Astrocyte (in vitro differentiated cells and primary cell): ENCODE measurements at regions not wholly inside any gene's neighbourhood (a gene's known extent, or its start where the extent isn't known, plus 50 kb on each side); places are given as distances from the start of the nearest gene placed in this dataset.

Source experiments
- CTCF ChIP-seq: IDR thresholded peaks from 2 replicates; pipeline ENCODE4 v1.5.1; 2011; ENCODE audit warnings: low read depth, mild to moderate bottlenecking, inconsistent platforms, low read length, moderate library complexity; ENCODE audit not compliant: insufficient read depth
- EZH2 ChIP-seq: IDR thresholded peaks from 2 replicates; pipeline ENCODE4 v1.6.1; 2012; ENCODE audit warnings: mild to moderate bottlenecking, low read length, inconsistent platforms; ENCODE audit not compliant: insufficient read depth

- TF ChIP-seq CTCF (no peak), EZH2 (no peak)
These were observed 1081.8 kb downstream of the EPHA7 start for GRCh38 chr6:92337571-92337970.
